ENCODE measurements at regions not wholly inside any gene's neighbourhood (a gene's known extent, or its start where the extent isn't known, plus 50 kb on each side); places are given as distances from the start of the nearest gene placed in this dataset.

- H3K4me3 Mint-ChIP-seq = no peak overlapping the region
- H3K27ac ChIP-seq (ENCODE audit: low read length in 2 of 2) = no peak overlapping the region
- no peaks in the 10 kb centered on the region for H3K27me3 ChIP-seq (replicated peaks in 1 of 4; ENCODE audit: control extremely low read depth in 1 of 4, control insufficient read depth in 3 of 4, insufficient read depth in 4 of 4, low read length in 3 of 4)
- no peak overlapping the region for H2AFZ ChIP-seq (ENCODE audit: insufficient read depth, low read depth, low read length, poor library complexity, severe bottlenecking)
- no peaks in the 10 kb centered on the region for H3K4me1 Mint-ChIP-seq
- intact Hi-C loops (cut with micrococcal nuclease) = no loop called here
- no peak overlapping the region for H3K4me2 ChIP-seq (replicated peaks; ENCODE audit: low read depth, low read length, poor library complexity, severe bottlenecking)
- peaks cover 7% of the 10 kb centered on the region for H3K27me3 Mint-ChIP-seq
- no peaks in the 10 kb centered on the region for H3K36me3 ChIP-seq (replicated peaks in 1 of 2; ENCODE audit: control extremely low read depth in 1 of 2, control insufficient read depth in 1 of 2, extremely low read depth in 1 of 2, insufficient read depth in 2 of 2, low read length in 1 of 2)
- no peak for DNase-seq
- H3K27ac Mint-ChIP-seq = no peak overlapping the region
- no peak for ATAC-seq (ENCODE audit: low read depth)
- TF ChIP-seq, protein P1, sequence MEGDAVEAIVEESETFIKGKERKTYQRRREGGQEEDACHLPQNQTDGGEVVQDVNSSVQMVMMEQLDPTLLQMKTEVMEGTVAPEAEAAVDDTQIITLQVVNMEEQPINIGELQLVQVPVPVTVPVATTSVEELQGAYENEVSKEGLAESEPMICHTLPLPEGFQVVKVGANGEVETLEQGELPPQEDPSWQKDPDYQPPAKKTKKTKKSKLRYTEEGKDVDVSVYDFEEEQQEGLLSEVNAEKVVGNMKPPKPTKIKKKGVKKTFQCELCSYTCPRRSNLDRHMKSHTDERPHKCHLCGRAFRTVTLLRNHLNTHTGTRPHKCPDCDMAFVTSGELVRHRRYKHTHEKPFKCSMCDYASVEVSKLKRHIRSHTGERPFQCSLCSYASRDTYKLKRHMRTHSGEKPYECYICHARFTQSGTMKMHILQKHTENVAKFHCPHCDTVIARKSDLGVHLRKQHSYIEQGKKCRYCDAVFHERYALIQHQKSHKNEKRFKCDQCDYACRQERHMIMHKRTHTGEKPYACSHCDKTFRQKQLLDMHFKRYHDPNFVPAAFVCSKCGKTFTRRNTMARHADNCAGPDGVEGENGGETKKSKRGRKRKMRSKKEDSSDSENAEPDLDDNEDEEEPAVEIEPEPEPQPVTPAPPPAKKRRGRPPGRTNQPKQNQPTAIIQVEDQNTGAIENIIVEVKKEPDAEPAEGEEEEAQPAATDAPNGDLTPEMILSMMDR (IDR thresholded peaks at IDR 0.05) = no peak
- TF ChIP-seq EZH2 (IDR thresholded peaks at IDR 0.05; ENCODE audit: borderline replicate concordance, insufficient read depth, low read depth, low read length, poor library complexity, severe bottlenecking) = no peak
- H3K79me2 ChIP-seq (ENCODE audit: control insufficient read depth, insufficient read depth, low read length) = no peaks in the 10 kb centered on the region
- ChIA-PET CTCF (no interaction called here), POLR2A (no interaction called here)
- no CpG with 5 or more reads among the region's 1 CpG for WGBS (ENCODE audit: insufficient coverage)
- no peaks in the 10 kb centered on the region for H4K20me1 ChIP-seq (ENCODE audit: control insufficient read depth, insufficient read depth, low read length, poor library complexity, severe bottlenecking)
- H3K9ac ChIP-seq (ENCODE audit: low read length) = no peak overlapping the region
- H3K4me3 ChIP-seq (ENCODE audit: control extremely low read depth in 1 of 5, extremely low read depth in 1 of 5, insufficient read depth in 1 of 5, low read depth in 2 of 5, low read length in 4 of 5) = no peak overlapping the region
- H3K4me1 ChIP-seq (ENCODE audit: control insufficient read depth in 2 of 2, insufficient read depth in 2 of 2, low read length in 2 of 2) = no peaks in the 10 kb centered on the region
- no peaks in the 10 kb centered on the region for H3K9me3 ChIP-seq (ENCODE audit: control extremely low read depth in 1 of 3, control insufficient read depth in 2 of 3, insufficient read depth in 1 of 3, low read length in 2 of 3)
- no peaks in the 10 kb centered on the region for H3K9me3 Mint-ChIP-seq (ENCODE audit: insufficient read depth)
Observed at GRCh38 chr7:41581041-41581440, 121.8 kb downstream of the INHBA start.

DNA sequence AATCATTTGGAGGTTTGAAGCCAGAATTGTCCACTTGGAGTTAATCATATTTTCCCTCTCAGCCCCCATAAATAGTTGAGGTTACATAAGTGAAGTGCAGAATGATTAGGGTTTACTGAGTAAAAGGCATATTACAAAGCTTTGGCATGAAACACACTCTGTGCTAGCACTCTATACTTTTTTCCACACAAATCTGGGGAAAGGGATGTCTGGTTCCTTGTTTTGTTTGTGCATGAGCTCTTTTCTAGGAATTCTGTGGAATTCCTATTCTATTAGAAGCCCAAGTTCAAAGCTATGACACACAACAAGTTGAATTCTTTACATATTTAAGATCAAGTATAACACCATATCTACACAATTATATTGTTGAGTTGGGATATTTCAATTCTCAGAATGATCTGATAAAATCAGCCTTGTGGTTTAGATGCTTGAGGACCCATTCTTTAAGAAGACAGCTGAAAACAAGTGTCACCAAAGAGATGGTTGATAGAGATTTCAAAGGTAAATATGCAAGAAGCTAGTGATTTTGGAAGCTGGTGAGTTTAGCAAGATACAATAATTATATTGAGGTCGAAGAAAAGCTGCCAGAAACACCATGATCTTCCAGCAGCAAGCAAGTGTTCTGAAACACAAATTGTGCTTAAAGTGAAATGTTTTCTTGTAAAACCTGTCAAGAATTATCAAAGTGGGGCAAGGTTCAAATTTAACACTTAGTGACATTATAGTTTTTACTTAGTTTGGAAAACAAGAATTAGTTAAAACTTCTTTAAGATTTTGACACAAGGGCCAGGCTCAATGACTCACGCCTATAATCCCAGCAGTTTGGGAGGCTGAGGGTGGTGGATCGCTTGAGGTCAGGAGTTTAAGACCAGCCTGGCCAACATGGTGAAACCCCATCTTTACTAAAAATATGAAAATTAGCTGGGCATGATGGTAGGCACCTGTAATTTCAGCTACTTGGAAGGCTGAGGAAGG lies 122.6 kb downstream of the INHBA start:
- DNase-seq (no peak), ATAC-seq (ENCODE audit: low read depth) (no peak)
- no peak overlapping the region for H2AFZ ChIP-seq (ENCODE audit: insufficient read depth, low read depth, low read length, poor library complexity, severe bottlenecking)
- no peak overlapping the region for H3K27ac ChIP-seq (ENCODE audit: low read length in 2 of 2)
- TF ChIP-seq, protein P1 (IDR thresholded peaks at IDR 0.05) = no peak
- no peak for TF ChIP-seq EZH2 (IDR thresholded peaks at IDR 0.05; ENCODE audit: borderline replicate concordance, insufficient read depth, low read depth, low read length, poor library complexity, severe bottlenecking)
- WGBS (ENCODE audit: insufficient coverage) = 75% methylated on average over 2 of the region's 3 CpGs
- no peak overlapping the region for H3K4me2 ChIP-seq (replicated peaks; ENCODE audit: low read depth, low read length, poor library complexity, severe bottlenecking)
- H3K4me3 Mint-ChIP-seq = no peak overlapping the region
- no peaks in the 10 kb centered on the region for H3K79me2 ChIP-seq (ENCODE audit: control insufficient read depth, insufficient read depth, low read length)
- no peaks in the 10 kb centered on the region for H3K4me1 Mint-ChIP-seq
- H3K4me3 ChIP-seq (ENCODE audit: control extremely low read depth in 1 of 5, extremely low read depth in 1 of 5, insufficient read depth in 1 of 5, low read depth in 2 of 5, low read length in 4 of 5) = no peak overlapping the region
- H4K20me1 ChIP-seq (ENCODE audit: control insufficient read depth, insufficient read depth, low read length, poor library complexity, severe bottlenecking) = no peaks in the 10 kb centered on the region
- no peaks in the 10 kb centered on the region for H3K9me3 ChIP-seq (ENCODE audit: control extremely low read depth in 1 of 3, control insufficient read depth in 2 of 3, insufficient read depth in 1 of 3, low read length in 2 of 3)
- H3K27me3 ChIP-seq (replicated peaks in 1 of 4; ENCODE audit: control extremely low read depth in 1 of 4, control insufficient read depth in 3 of 4, insufficient read depth in 4 of 4, low read length in 3 of 4) = no peaks in the 10 kb centered on the region
- ChIA-PET CTCF (interaction anchor here (0.5 kb wide), 1 partner anchor 55 kb away, joined by 3 read pairs; no protein-coding TSS in a partner anchor), POLR2A (no interaction called here)
- H3K27ac Mint-ChIP-seq = no peak overlapping the region
- H3K36me3 ChIP-seq (replicated peaks in 1 of 2; ENCODE audit: control extremely low read depth in 1 of 2, control insufficient read depth in 1 of 2, extremely low read depth in 1 of 2, insufficient read depth in 2 of 2, low read length in 1 of 2) = no peaks in the 10 kb centered on the region
- no peaks in the 10 kb centered on the region for H3K4me1 ChIP-seq (ENCODE audit: control insufficient read depth in 2 of 2, insufficient read depth in 2 of 2, low read length in 2 of 2)
- intact Hi-C loops (cut with micrococcal nuclease) = no loop called here
- no peak overlapping the region for H3K9ac ChIP-seq (ENCODE audit: low read length)
- peaks cover 7% of the 10 kb centered on the region for H3K27me3 Mint-ChIP-seq
- H3K9me3 Mint-ChIP-seq (ENCODE audit: insufficient read depth) = no peaks in the 10 kb centered on the region
